A673 (cell line): ENCODE measurements at regions not wholly inside any gene's neighbourhood (a gene's known extent, or its start where the extent isn't known, plus 50 kb on each side); places are given as distances from the start of the nearest gene placed in this dataset.

Source experiments
- BruUV-seq: library from RNA; stranded (reverse); fragments of 400-500 nt; replicated peaks from 2 replicates; lab custom pipeline; 2021; lab: Mats Ljungman, UMichigan
- CTCF ChIA-PET: fragments of 300-600 bp; sonication (Branson Sonifier 250); formaldehyde crosslinking; loops from one replicate; lab custom pipeline; 2022; ENCODE audit warnings: antibody characterized with exemption; lab: Charles Lee
- POLR2A ChIA-PET: fragments of 300-600 bp; sonication (Branson Sonifier 250); formaldehyde crosslinking; loops from one replicate; lab custom pipeline; 2022; ENCODE audit warnings: antibody characterized with exemption; ENCODE audit not compliant: low non-redundant PET; lab: Charles Lee
- DNase-seq: peaks from one replicate; pipeline ENCODE4 v3.0.0-alpha.2; 2015; ENCODE audit warnings: low spot score
- H3K27ac ChIP-seq: fragments of 200-600 bp; sonication (generic); 2 replicates; pipeline ENCODE4 v1.5.1; 2016; ENCODE audit warnings: mixed run types, low read depth, mild to moderate bottlenecking, mixed read lengths, antibody characterized with exemption, low read length; ENCODE audit not compliant: poor library complexity, severe bottlenecking
- H3K27me3 ChIP-seq: fragments of 200-600 bp; sonication (generic); replicated peaks from 2 replicates; pipeline ENCODE4 v1.6.1; 2017; ENCODE audit warnings: mixed run types, low read depth, mild to moderate bottlenecking, mixed read lengths, antibody characterized with exemption, low read length; ENCODE audit not compliant: insufficient read depth, poor library complexity
- H3K36me3 ChIP-seq: fragments of 200-600 bp; sonication (generic); 2 replicates; pipeline ENCODE4 v1.6.1; 2016; ENCODE audit warnings: mixed run types, mild to moderate bottlenecking, mixed read lengths, antibody characterized with exemption, low read length; ENCODE audit not compliant: insufficient read depth, poor library complexity, severe bottlenecking
- H3K4me1 ChIP-seq: fragments of 200-600 bp; sonication (generic); 2 replicates; pipeline ENCODE4 v1.6.1; 2017; ENCODE audit warnings: mixed run types, mild to moderate bottlenecking, mixed read lengths, antibody characterized with exemption, low read length; ENCODE audit not compliant: insufficient read depth, poor library complexity, severe bottlenecking
- H3K4me3 ChIP-seq: fragments of 200-600 bp; sonication (generic); 2 replicates; pipeline ENCODE4 v1.5.1; 2016; ENCODE audit warnings: low read depth, mixed run types, mild to moderate bottlenecking, mixed read lengths, low read length; ENCODE audit not compliant: poor library complexity, severe bottlenecking
- H3K9me3 ChIP-seq: fragments of 200-600 bp; sonication (generic); 2 replicates; pipeline ENCODE4 v1.6.1; 2016; ENCODE audit warnings: mixed run types, low read depth, mild to moderate bottlenecking, mixed read lengths, antibody characterized with exemption, low read length; ENCODE audit not compliant: poor library complexity, severe bottlenecking
- EZH2 ChIP-seq: fragments of 200-600 bp; sonication (generic); IDR thresholded peaks from 2 replicates; pipeline ENCODE4 v1.6.1; 2017; ENCODE audit warnings: borderline replicate concordance, low read depth, mild to moderate bottlenecking, mixed read lengths, antibody characterized with exemption, low read length; ENCODE audit not compliant: poor library complexity, severe bottlenecking
- intact Hi-C: fragments of 100-400 bp; cut with micrococcal nuclease; formaldehyde crosslinking; loops from one replicate; pipeline ENCODE4 v1.10.0; 2022; ENCODE audit not compliant: unreplicated experiment
- TF ChIP-seq, protein P1 (sequence below): fragments of 300-800, 200-600 bp; sonication (generic); conservative IDR thresholded peaks from 2 replicates; pipeline ENCODE4 v1.5.1; 2017; ENCODE audit warnings: low read depth, mild to moderate bottlenecking, antibody characterized with exemption, low read length, moderate library complexity, mixed read lengths

DNA sequence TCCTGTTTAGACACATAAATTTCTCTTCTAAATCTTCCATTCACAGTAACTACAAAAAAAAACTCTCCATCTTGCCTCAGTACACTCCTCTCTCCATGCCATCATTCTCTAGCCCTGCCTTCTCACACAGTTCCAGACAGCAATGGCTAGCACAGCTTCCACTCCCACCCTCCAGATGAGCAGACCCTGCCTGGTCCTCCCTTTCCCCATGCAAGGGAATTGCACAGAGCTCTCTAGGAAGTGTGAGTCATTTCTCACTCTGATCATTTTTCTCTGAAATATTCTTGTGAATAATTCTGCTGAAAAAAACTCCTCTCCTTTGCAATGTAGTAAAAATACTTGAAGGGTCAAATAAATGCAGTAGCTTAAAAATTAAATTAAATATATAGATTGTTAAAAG, 170.6 kb downstream of the BMP4 start:
- H3K4me1 ChIP-seq, result no peaks in the 10 kb centered on the region
- peaks cover 3% of the 10 kb centered on the region for H3K9me3 ChIP-seq
- no peak overlapping the region for H3K4me3 ChIP-seq
- H3K36me3 ChIP-seq, result no peaks in the 10 kb centered on the region
- intact Hi-C loops, result no loop called here
- DNase-seq, result no peak
- peaks cover 4% of the 10 kb centered on the region for H3K27me3 ChIP-seq
- POLR2A ChIA-PET, result no interaction called here
- CTCF ChIA-PET, result no interaction called here
- TF ChIP-seq EZH2, result no peak
- TF ChIP-seq, protein P1, sequence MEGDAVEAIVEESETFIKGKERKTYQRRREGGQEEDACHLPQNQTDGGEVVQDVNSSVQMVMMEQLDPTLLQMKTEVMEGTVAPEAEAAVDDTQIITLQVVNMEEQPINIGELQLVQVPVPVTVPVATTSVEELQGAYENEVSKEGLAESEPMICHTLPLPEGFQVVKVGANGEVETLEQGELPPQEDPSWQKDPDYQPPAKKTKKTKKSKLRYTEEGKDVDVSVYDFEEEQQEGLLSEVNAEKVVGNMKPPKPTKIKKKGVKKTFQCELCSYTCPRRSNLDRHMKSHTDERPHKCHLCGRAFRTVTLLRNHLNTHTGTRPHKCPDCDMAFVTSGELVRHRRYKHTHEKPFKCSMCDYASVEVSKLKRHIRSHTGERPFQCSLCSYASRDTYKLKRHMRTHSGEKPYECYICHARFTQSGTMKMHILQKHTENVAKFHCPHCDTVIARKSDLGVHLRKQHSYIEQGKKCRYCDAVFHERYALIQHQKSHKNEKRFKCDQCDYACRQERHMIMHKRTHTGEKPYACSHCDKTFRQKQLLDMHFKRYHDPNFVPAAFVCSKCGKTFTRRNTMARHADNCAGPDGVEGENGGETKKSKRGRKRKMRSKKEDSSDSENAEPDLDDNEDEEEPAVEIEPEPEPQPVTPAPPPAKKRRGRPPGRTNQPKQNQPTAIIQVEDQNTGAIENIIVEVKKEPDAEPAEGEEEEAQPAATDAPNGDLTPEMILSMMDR, result no peak
- no peak overlapping the region for H3K27ac ChIP-seq
- BruUV-seq, result no TSS peak

DNA sequence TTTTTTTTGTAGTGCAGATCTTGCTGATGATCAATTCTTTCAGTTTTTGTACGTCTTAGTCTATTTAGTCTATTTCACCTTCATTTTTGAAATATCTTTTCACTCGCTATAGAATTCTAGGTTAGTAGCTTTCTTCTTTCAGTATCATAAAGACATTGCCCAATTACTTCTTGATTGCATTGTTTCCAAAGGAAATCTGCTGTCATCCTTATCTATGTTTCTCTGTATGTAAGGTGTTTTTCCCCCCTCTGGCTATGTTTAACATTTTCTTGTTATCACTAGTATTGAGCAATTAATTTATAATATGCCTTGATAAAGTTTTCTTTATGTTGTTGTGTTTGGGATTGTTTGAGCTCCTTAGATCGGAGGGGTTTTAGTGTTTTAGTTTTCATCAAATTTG, 171.9 kb downstream of the BMP4 start:
- CTCF ChIA-PET, result no interaction called here
- Histone ChIP-seq H3K27me3 (peaks cover 4% of the 10 kb centered on the region), H3K4me3 (no peak overlapping the region), H3K4me1 (no peaks in the 10 kb centered on the region), H3K9me3 (peaks cover 3% of the 10 kb centered on the region), H3K36me3 (no peaks in the 10 kb centered on the region), H3K27ac (no peak overlapping the region)
- TF ChIP-seq, protein P1, result no peak
- no peak for TF ChIP-seq EZH2
- POLR2A ChIA-PET, result no interaction called here
- no peak for DNase-seq
- no TSS peak for BruUV-seq
- intact Hi-C loops, result no loop called here

DNA sequence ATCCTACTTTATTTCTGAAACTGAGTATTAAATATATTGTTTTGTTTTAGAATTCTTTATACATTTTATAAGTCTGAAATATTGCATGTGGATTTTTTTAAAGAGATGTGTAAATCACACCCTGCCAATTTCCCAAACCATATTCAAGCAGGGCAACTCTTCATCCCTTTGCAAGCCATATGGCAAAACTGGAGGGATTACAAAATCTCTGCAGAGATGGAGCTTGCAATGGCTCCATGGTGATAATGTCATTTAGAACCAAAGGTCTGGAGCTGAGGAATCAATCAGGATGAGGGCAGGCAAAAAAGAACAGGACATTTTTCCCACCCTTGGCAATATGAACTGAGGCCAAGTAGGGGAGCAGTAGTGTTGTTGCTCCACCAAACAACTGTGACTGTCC, 173.4 kb downstream of the BMP4 start:
- intact Hi-C loops, result no loop called here
- POLR2A ChIA-PET, result no interaction called here
- TF ChIP-seq EZH2, result no peak
- TF ChIP-seq, protein P1, result no peak
- no peak for DNase-seq
- Histone ChIP-seq H3K27ac (no peak overlapping the region), H3K4me3 (no peak overlapping the region), H3K36me3 (no peaks in the 10 kb centered on the region), H3K27me3 (peaks cover 17% of the 10 kb centered on the region), H3K9me3 (peaks cover 3% of the 10 kb centered on the region), H3K4me1 (no peaks in the 10 kb centered on the region)
- CTCF ChIA-PET, result no interaction called here
- no TSS peak for BruUV-seq
